GM12874 (cell line): ENCODE measurements at regions not wholly inside any gene's neighbourhood (a gene's known extent, or its start where the extent isn't known, plus 50 kb on each side); places are given as distances from the start of the nearest gene placed in this dataset.

Source experiments
- CTCF ChIP-seq: IDR thresholded peaks from 2 replicates; pipeline ENCODE4 v1.5.1; 2011; ENCODE audit warnings: low read depth, mild to moderate bottlenecking, control low read depth, low read length, moderate library complexity; ENCODE audit not compliant: insufficient read depth

GRCh38 chr16:56108724-56109123 is 82.6 kb upstream of the GNAO1 start:
- no peak for TF ChIP-seq CTCF

DNA sequence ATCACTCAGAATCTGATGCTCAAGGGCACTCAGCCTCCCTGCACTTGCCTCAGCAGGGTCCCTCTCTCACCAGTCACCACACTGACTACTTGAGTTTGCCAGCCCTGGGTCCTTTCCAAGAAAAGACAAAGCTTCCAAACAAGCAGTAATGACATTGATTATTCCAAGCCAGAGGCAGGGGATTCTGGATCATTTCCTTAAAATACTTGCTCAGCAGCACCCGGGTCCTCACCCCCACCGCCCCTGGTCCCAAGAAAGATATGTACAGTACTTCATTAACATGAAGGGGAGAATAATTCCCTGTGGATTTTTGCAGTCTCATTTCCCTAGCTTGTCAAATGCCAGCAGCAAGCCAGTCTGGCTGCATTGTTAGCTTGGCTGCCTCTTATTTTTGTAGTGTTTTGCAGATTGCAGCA is 83.2 kb upstream of the GNAO1 start:
- TF ChIP-seq CTCF: no peak

GRCh38 chr16:56106527-56106926 is 84.8 kb upstream of the GNAO1 start:
- TF ChIP-seq CTCF: no peak

GRCh38 chr16:56102906-56103305 is 88.4 kb upstream of the GNAO1 start:
- TF ChIP-seq CTCF: no peak

- TF ChIP-seq CTCF: no peak
Observed at GRCh38 chr16:56102183-56102686, 89.1 kb upstream of the GNAO1 start.

DNA sequence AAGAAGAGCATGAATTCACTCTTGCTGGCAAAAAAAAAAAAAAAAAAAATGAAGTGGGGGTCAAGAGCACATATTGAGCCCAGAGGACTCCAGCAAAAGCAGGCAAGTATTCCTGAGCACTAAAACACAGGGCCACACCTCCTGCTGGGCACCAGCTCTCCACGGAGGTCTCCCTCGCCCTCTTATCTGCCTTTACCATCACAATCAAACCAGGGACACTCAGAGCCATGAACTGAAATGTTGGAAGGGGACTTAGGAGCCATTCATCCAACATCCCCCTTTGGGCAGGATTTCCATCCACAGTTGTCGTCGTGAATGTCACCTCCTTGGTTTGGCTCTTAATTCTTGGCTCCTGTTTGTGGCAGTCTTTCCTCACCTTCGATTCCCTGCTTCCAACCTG is 89.8 kb upstream of the GNAO1 start:
- no peak for TF ChIP-seq CTCF

GRCh38 chr16:56097306-56097705 is 94.0 kb upstream of the GNAO1 start:
- no peak for TF ChIP-seq CTCF

- no peak for TF ChIP-seq CTCF
Observed at GRCh38 chr16:56094231-56094630, 97.1 kb upstream of the GNAO1 start.
